Heart left ventricle (tissue), 16 donors: ENCODE measurements at regions not wholly inside any gene's neighbourhood (a gene's known extent, or its start where the extent isn't known, plus 50 kb on each side); places are given as distances from the start of the nearest gene placed in this dataset.

Source experiments
- ATAC-seq, 4 donors: fragments of 200-7000 bp; cut with Tn5 transposase; one replicate each; pipeline ENCODE4 v1.9.1; 2020 to 2022; ENCODE audit warnings: moderate library complexity in 4 of 4, mild to moderate bottlenecking in 3 of 4, moderate number of reproducible peaks in 1 of 4
- DNase-seq, 5 donors: peaks; one replicate each; pipeline ENCODE4 v3.0.0-alpha.2; 2020
- H3K27ac ChIP-seq, 12 donors: fragments of 200-600 bp; sonication (generic) in 4 of 12; one replicate each; pipeline versions ENCODE4 v1.5.0 to v1.8.0; 2016 to 2022; ENCODE audit warnings: mild to moderate bottlenecking in 2 of 12
- H3K27me3 ChIP-seq, 9 donors: fragments of 200-600 bp; sonication (generic) in 2 of 9; one replicate each; pipeline versions ENCODE4 v1.5.1 to v1.8.0; 2016 to 2022; ENCODE audit warnings: mild to moderate bottlenecking in 3 of 9
- H3K36me3 ChIP-seq, 9 donors: fragments of 200-600 bp; sonication (generic) in 2 of 9; one replicate each; pipeline versions ENCODE4 v1.5.0 to v1.8.0; 2018 to 2022; ENCODE audit warnings: mild to moderate bottlenecking in 2 of 9
- H3K4me1 ChIP-seq, 12 donors: fragments of 200-600 bp; sonication (generic) in 4 of 12; one replicate each; pipeline versions ENCODE4 v1.5.0 to v1.8.0; 2016 to 2022; ENCODE audit warnings: mild to moderate bottlenecking in 3 of 12
- H3K4me3 ChIP-seq, 12 donors: fragments of 200-600 bp; sonication (generic) in 4 of 12; one replicate each; pipeline versions ENCODE4 v1.5.0 to v1.8.0; 2017 to 2022; ENCODE audit warnings: mild to moderate bottlenecking in 9 of 12, moderate library complexity in 4 of 12
- H3K9me3 ChIP-seq, 12 donors: fragments of 200-600 bp; sonication (generic) in 4 of 12; one replicate each; pipeline versions ENCODE4 v1.5.0 to v1.8.0; 2016 to 2022; ENCODE audit warnings: mild to moderate bottlenecking in 1 of 12
- POLR2A ChIP-seq, 2 donors: fragments of 450-650 bp; IDR thresholded peaks; one replicate each; pipeline ENCODE4 v1.6.1; 2017; ENCODE audit warnings: antibody characterized with exemption in 2 of 2, mild to moderate bottlenecking in 2 of 2, moderate library complexity in 2 of 2
- WGBS, 4 donors: extraction: QIAGEN DNeasy Blood & Tissue Kit in 2 of 4; methylation state at CpG; one replicate each; pipeline versions ENCODE4 v1.1.5 to v1.1.7; 2013 to 2018; 5-methylcytosine and 5-hydroxymethylcytosine counted together
- intact Hi-C, 10 donors: fragments of 100-400 bp; cut with DNase I; formaldehyde crosslinking; loops; one replicate each; pipeline versions ENCODE4 v1.11.1 to v1.14.2; 2022
- TF ChIP-seq, protein P1 (sequence below), 12 donors: fragments of 200-600 bp; sonication (generic) in 4 of 12; IDR thresholded peaks; one replicate each; pipeline versions ENCODE4 v1.5.0 to v1.8.0; 2018 to 2022; ENCODE audit warnings: antibody characterized with exemption in 12 of 12, mild to moderate bottlenecking in 5 of 12
- donor health status: ischemic (EF 13 %, LVEDD 7.1; RV severe dilation, severe dysfunction).
- donor health status: healthy with polysubstance abuse.
- donor health status: DM: no; HTN: yes; CAD: no.
- donor health status: DM: no; HTN: no; CAD: no.
- donor health status: ischemic (EF 25% LVEDD 6.9; RV normal size, moderate dysfunction).
- donor health status: ischemic (EF 25% LVEDD 5.7; RV mildly dilated, moderate dysfunction).
- donor health status: healthy.
- donor health status: DM: yes; HTN: yes; CAD: no.
- donor health status: ischemic (EF 35%, LVEDD 5.7; RV mildly dilated, moderate dysfunction).
- donor health status: nonischemic (EF 11% LVEDD 7.7; RV severe dilation, severe dysfunction).
- donor health status: DM: yes; HTN: yes; CAD: no.
- donor health status: PGD.
- donor health status: ischemic (EF 29% LVEDD 5.4; RV normal size, mild dysfunction).
- donor health status: nonischemic (EF 23%, LVEDD 6.1; RV moderate dilation, normal function).

DNA sequence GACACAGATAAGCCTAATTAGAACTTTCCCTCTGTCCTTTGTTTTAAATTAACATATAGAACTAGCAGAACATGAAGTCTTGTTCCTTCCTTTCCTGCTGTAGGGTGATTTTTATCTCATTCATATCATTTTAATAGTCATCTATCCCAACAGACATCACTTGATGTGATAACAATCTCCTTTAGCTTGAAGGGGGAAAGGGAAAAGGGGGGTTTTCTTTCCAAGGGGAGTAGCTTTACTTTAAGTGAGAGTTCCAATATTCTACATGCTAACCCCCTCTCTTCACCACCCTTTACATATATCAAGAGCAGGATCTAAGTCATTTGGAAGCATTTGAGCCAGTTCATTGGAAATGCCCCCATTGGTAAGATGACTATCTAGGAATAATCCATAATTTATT lies 241.9 kb downstream of the HHIPL2 start:
- Histone ChIP-seq H3K27me3 (no peaks in the 10 kb centered on the region), H3K9me3 (no peaks in the 10 kb centered on the region), H3K27ac (no peak overlapping the region), H3K4me1 (peaks cover 0 to 7% (median under 1%) of the 10 kb centered on the region in 12 donors), H3K4me3 (no peak overlapping the region), H3K36me3 (no peaks in the 10 kb centered on the region)
- intact Hi-C loops: no loop called here
- ATAC-seq (no peak), DNase-seq (no peak)
- TF ChIP-seq POLR2A (IDR thresholded peaks at IDR 0.05): no peak
- TF ChIP-seq, protein P1, sequence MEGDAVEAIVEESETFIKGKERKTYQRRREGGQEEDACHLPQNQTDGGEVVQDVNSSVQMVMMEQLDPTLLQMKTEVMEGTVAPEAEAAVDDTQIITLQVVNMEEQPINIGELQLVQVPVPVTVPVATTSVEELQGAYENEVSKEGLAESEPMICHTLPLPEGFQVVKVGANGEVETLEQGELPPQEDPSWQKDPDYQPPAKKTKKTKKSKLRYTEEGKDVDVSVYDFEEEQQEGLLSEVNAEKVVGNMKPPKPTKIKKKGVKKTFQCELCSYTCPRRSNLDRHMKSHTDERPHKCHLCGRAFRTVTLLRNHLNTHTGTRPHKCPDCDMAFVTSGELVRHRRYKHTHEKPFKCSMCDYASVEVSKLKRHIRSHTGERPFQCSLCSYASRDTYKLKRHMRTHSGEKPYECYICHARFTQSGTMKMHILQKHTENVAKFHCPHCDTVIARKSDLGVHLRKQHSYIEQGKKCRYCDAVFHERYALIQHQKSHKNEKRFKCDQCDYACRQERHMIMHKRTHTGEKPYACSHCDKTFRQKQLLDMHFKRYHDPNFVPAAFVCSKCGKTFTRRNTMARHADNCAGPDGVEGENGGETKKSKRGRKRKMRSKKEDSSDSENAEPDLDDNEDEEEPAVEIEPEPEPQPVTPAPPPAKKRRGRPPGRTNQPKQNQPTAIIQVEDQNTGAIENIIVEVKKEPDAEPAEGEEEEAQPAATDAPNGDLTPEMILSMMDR (IDR thresholded peaks at IDR 0.05): no peak

DNA sequence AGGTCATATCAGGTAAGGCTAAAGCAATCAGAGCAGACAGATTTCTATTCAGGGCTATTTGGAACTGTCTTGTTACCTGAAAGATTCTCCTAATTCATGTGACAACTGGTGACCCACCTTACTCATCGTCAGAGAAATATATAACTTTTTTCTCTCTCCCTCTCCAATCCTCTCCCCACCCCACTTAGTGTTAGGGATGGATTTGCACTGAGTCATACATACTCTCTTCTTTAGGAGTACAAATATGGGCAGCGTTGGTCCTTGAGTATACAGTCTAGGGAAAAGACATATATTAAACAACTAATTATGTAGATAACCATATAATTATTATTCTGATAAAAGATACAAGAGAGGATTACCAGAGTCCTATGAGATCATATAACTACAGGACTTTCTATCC lies 246.3 kb downstream of the HHIPL2 start:
- intact Hi-C loops: no loop called here

DNA sequence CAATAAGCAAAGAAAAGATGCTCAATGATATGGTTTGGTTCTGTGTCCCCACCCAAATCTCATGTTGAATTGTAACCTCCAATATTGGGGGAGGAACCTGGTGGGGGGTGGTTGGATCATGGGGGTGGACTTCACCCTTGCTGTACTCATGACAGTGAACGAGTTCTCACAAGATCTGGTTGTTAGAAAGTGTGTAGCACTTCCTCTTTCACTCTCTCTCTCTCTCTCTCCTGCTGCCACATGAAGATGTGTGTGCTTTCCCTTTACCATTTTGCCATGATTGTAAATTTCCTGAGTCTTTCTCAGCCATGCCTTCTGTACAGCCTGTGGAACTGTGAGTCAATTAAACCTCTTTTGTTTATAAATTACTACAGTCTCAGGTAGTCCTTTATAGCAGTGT lies 248.4 kb downstream of the HHIPL2 start:
- TF ChIP-seq, protein P1 (IDR thresholded peaks at IDR 0.05): no peak
- TF ChIP-seq POLR2A (IDR thresholded peaks at IDR 0.05): no peak
- intact Hi-C loops: no loop called here
- ATAC-seq (no peak), DNase-seq (no peak)
- Histone ChIP-seq H3K9me3 (peaks cover 0 to 34% (median 3%) of the 10 kb centered on the region in 12 donors), H3K27ac (no peak overlapping the region), H3K4me3 (no peak overlapping the region), H3K4me1 (no peaks in the 10 kb centered on the region), H3K36me3 (no peaks in the 10 kb centered on the region), H3K27me3 (no peaks in the 10 kb centered on the region)
- WGBS, 4 donors: 48 to 64% (median 59%) methylated on average over 1 of the region's 1 CpG

More for the DNA sequence above, 246.3 kb downstream of the HHIPL2 start:
- Histone ChIP-seq H3K27ac (no peak overlapping the region), H3K9me3 (peaks cover 0 to 12% (median 2%) of the 10 kb centered on the region in 12 donors), H3K4me1 (no peaks in the 10 kb centered on the region), H3K27me3 (no peaks in the 10 kb centered on the region), H3K36me3 (no peaks in the 10 kb centered on the region), H3K4me3 (no peak overlapping the region)
- DNase-seq: no peak
- no peak for ATAC-seq
- WGBS, 4 donors: 78 to 90% (median 81%) methylated on average over 2 of the region's 2 CpGs
- TF ChIP-seq, protein P1 (IDR thresholded peaks at IDR 0.05): no peak
- TF ChIP-seq POLR2A (IDR thresholded peaks at IDR 0.05): no peak

DNA sequence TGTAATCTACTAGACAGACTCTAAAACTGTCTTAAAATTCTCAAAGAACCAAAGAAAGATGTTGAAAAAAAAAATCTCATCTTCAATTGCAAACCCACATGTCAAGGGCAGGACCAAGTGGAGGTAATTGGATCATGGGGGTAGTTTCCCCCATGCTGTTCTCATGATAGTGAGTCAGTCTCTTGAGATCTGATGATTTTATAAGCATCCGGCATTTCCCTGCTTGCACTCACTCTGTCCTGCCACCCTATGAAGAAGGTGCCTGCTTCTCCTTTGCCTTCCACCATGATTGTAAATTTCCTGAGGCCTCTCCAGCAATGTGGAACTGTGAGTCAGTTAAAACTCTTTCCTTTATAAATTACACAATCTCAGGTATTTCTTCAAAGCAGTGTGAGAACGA lies 257.0 kb downstream of the HHIPL2 start:
- Histone ChIP-seq H3K36me3 (no peaks in the 10 kb centered on the region), H3K9me3 (peaks cover 0 to 19% (median 0%) of the 10 kb centered on the region in 12 donors), H3K27ac (no peak overlapping the region), H3K4me1 (no peaks in the 10 kb centered on the region), H3K4me3 (no peak overlapping the region), H3K27me3 (peaks cover 0 to 4% (median 0%) of the 10 kb centered on the region in 9 donors)
- WGBS, 4 donors: 87 to 95% (median 91%) methylated on average over 2 of the region's 2 CpGs
- ATAC-seq (no peak), DNase-seq (no peak)
- intact Hi-C loops: no loop called here
- TF ChIP-seq, protein P1 (IDR thresholded peaks at IDR 0.05): no peak
- no peak for TF ChIP-seq POLR2A (IDR thresholded peaks at IDR 0.05)
